H9 (cell line): ENCODE measurements at regions not wholly inside any gene's neighbourhood (a gene's known extent, or its start where the extent isn't known, plus 50 kb on each side); places are given as distances from the start of the nearest gene placed in this dataset.

Experiments
- DNase-seq: peaks from one replicate; pipeline ENCODE4 v3.0.0-alpha.2; 2017
- H2AFZ ChIP-seq: one replicate; pipeline ENCODE4 v1.6.1; 2013; ENCODE audit warnings: mild to moderate bottlenecking, low read length, control low read depth, moderate library complexity
- H2AK5ac ChIP-seq: 2 replicates; pipeline ENCODE4 v1.6.1; 2013; ENCODE audit warnings: low read length, control low read depth, mixed read lengths; ENCODE audit not compliant: insufficient read length
- H2BK120ac ChIP-seq: one replicate; pipeline ENCODE4 v1.6.1; 2013; ENCODE audit warnings: low read depth, mild to moderate bottlenecking, low read length, control low read depth, inconsistent platforms; ENCODE audit not compliant: poor library complexity, severe bottlenecking
- H2BK12ac ChIP-seq: 2 replicates; pipeline ENCODE4 v1.6.1; 2013; ENCODE audit warnings: low read length, control low read depth, mixed read lengths, low read depth; ENCODE audit not compliant: insufficient read length
- H2BK15ac ChIP-seq: 2 replicates; pipeline ENCODE4 v1.6.1; 2013; ENCODE audit warnings: low read depth, low read length, control low read depth
- H2BK20ac ChIP-seq: one replicate; pipeline ENCODE4 v1.6.1; 2013; ENCODE audit warnings: low read depth, mild to moderate bottlenecking, low read length, control low read depth, inconsistent platforms; ENCODE audit not compliant: poor library complexity, severe bottlenecking
- H2BK5ac ChIP-seq: 2 replicates; pipeline ENCODE4 v1.6.1; 2013; ENCODE audit warnings: low read length, control low read depth, mixed read lengths; ENCODE audit not compliant: insufficient read length
- H3K14ac ChIP-seq: 2 replicates; pipeline ENCODE4 v1.6.1; 2013; ENCODE audit warnings: low read length, control low read depth; ENCODE audit not compliant: insufficient read depth
- H3K18ac ChIP-seq: 2 replicates; pipeline ENCODE4 v1.6.1; 2013; ENCODE audit warnings: low read depth, mild to moderate bottlenecking, mixed read lengths, low read length, control low read depth; ENCODE audit not compliant: insufficient read length
- H3K23ac ChIP-seq: 2 replicates; pipeline ENCODE4 v1.6.1; 2013; ENCODE audit warnings: low read length, control low read depth, mixed read lengths, low read depth; ENCODE audit not compliant: insufficient read length
- H3K23me2 ChIP-seq: 2 replicates; pipeline ENCODE4 v1.6.1; 2013; ENCODE audit warnings: low read depth, mild to moderate bottlenecking, mixed read lengths, low read length, control low read depth; ENCODE audit not compliant: insufficient read length, poor library complexity, severe bottlenecking
- H3K27ac ChIP-seq: 2 replicates; pipeline ENCODE4 v1.5.1; 2013; ENCODE audit warnings: low read length, control low read depth, mixed read lengths, low read depth; ENCODE audit not compliant: insufficient read length
- H3K27me3 ChIP-seq: 2 replicates; pipeline ENCODE4 v1.6.1; 2013; ENCODE audit warnings: low read length, control low read depth, inconsistent platforms; ENCODE audit not compliant: insufficient read depth
- H3K4ac ChIP-seq: 2 replicates; pipeline ENCODE4 v1.6.1; 2013; ENCODE audit warnings: low read depth, mild to moderate bottlenecking, control low read depth, inconsistent platforms, low read length, moderate library complexity
- H3K4me1 ChIP-seq: 2 replicates; pipeline ENCODE4 v1.6.1; 2013; ENCODE audit warnings: low read length, control low read depth, inconsistent platforms; ENCODE audit not compliant: insufficient read depth
- H3K4me2 ChIP-seq: 2 replicates; pipeline ENCODE4 v1.6.1; 2013; ENCODE audit warnings: low read length, control low read depth, mixed read lengths; ENCODE audit not compliant: insufficient read length, insufficient read depth
- H3K56ac ChIP-seq: 2 replicates; pipeline ENCODE4 v1.6.1; 2013; ENCODE audit warnings: low read depth, mild to moderate bottlenecking, mixed read lengths, low read length, control low read depth; ENCODE audit not compliant: insufficient read length
- H3K79me1 ChIP-seq: 2 replicates; pipeline ENCODE4 v1.6.1; 2013; ENCODE audit warnings: low read depth, mild to moderate bottlenecking, moderate library complexity, low read length, control low read depth, inconsistent platforms; ENCODE audit not compliant: insufficient read depth, poor library complexity, severe bottlenecking
- H3K79me2 ChIP-seq: 2 replicates; pipeline ENCODE4 v1.6.1; 2013; ENCODE audit warnings: low read length, control low read depth, inconsistent platforms; ENCODE audit not compliant: insufficient read depth
- H3K9ac ChIP-seq: 2 replicates; pipeline ENCODE4 v1.6.1; 2013; ENCODE audit warnings: low read length, control low read depth, mixed read lengths; ENCODE audit not compliant: insufficient read length; ENCODE audit errors: extremely low read depth
- H3K9me3 ChIP-seq: one replicate; pipeline ENCODE4 v1.6.1; 2013; ENCODE audit warnings: low read depth, low read length, inconsistent platforms; ENCODE audit not compliant: control insufficient read depth
- H3T11ph ChIP-seq: one replicate; pipeline ENCODE4 v1.6.1; 2013; ENCODE audit warnings: mild to moderate bottlenecking, low read length, control low read depth, inconsistent platforms
- H4K20me1 ChIP-seq: one replicate; pipeline ENCODE4 v1.6.1; 2013; ENCODE audit not compliant: control insufficient read depth, insufficient read length, insufficient read depth
- H4K5ac ChIP-seq: 2 replicates; pipeline ENCODE4 v1.6.1; 2013; ENCODE audit warnings: low read depth, mild to moderate bottlenecking, mixed read lengths, low read length, control low read depth; ENCODE audit not compliant: insufficient read length
- H4K8ac ChIP-seq: replicated peaks from 2 replicates; pipeline ENCODE4 v1.6.1; 2013; ENCODE audit warnings: low read length, control low read depth, mixed read lengths, low read depth; ENCODE audit not compliant: insufficient read length
- H4K91ac ChIP-seq: 2 replicates; pipeline ENCODE4 v1.6.1; 2013; ENCODE audit warnings: low read depth, mild to moderate bottlenecking, moderate library complexity, mixed read lengths, low read length, control low read depth; ENCODE audit not compliant: insufficient read length
- H3K27ac Mint-ChIP-seq, 3 experiments: 2 replicates in 2 of 3; 3 replicates in 1 of 3; pipeline ENCODE4 v1.8.0; 2020 to 2021; ENCODE audit warnings: mixed read lengths in 3 of 3, mild to moderate bottlenecking in 1 of 3, moderate library complexity in 1 of 3
- H3K27me3 Mint-ChIP-seq: 2 replicates; pipeline ENCODE4 v1.8.0; 2021; ENCODE audit warnings: low read depth, mild to moderate bottlenecking, moderate library complexity, mixed read lengths
- H3K36me3 Mint-ChIP-seq, 3 experiments: 2 replicates in 2 of 3; 3 replicates in 1 of 3; pipeline ENCODE4 v1.8.0; 2020 to 2021; ENCODE audit warnings: low read depth in 3 of 3, mixed read lengths in 3 of 3; ENCODE audit not compliant: insufficient read depth in 1 of 3
- H3K4me1 Mint-ChIP-seq, 2 experiments: 2 replicates each; pipeline ENCODE4 v1.8.0; 2020; ENCODE audit warnings: mixed read lengths in 2 of 2
- H3K4me3 Mint-ChIP-seq, 2 experiments: 2 replicates in 1 of 2; 3 replicates in 1 of 2; pipeline ENCODE4 v1.8.0; 2020 to 2021; ENCODE audit warnings: mild to moderate bottlenecking in 2 of 2, mixed read lengths in 2 of 2, moderate library complexity in 1 of 2
- H3K9me3 Mint-ChIP-seq, 2 experiments: 2 replicates in 1 of 2; 3 replicates in 1 of 2; pipeline ENCODE4 v1.8.0; 2020; ENCODE audit warnings: mild to moderate bottlenecking in 2 of 2, mixed read lengths in 2 of 2, moderate library complexity in 1 of 2
- CTCF ChIP-seq: fragments of 200-600 bp; sonication (generic); conservative IDR thresholded peaks from 3 replicates; pipeline ENCODE4 v1.8.0; 2021; ENCODE audit warnings: antibody characterized with exemption, mild to moderate bottlenecking
- WGBS: extraction: QIAGEN DNeasy Blood & Tissue Kit; methylation state at CpG from one replicate; pipeline ENCODE4 v1.1.7; 2013; ENCODE audit warnings: missing lambda C conversion rate, low lambda C conversion rate, mixed read lengths; ENCODE audit not compliant: insufficient read length; ENCODE audit errors: extremely low coverage; 5-methylcytosine and 5-hydroxymethylcytosine counted together

- no peak overlapping the region for H2BK15ac ChIP-seq
- no peaks in the 10 kb centered on the region for H3K9me3 ChIP-seq
- no peak overlapping the region for H2BK20ac ChIP-seq
- no peaks in the 10 kb centered on the region for H3K23me2 ChIP-seq
- no peak overlapping the region for H3K27ac ChIP-seq
- no peaks in the 10 kb centered on the region for H4K20me1 ChIP-seq
- no peak overlapping the region for H3K18ac ChIP-seq
- no peak overlapping the region for H3K23ac ChIP-seq
- Mint-ChIP-seq H3K36me3 (no peaks in the 10 kb centered on the region), H3K27me3 (peaks cover 5% of the 10 kb centered on the region), H3K4me3 (no peak overlapping the region), H3K9me3 (no peaks in the 10 kb centered on the region), H3K4me1 (peaks cover 20 to 26% of the 10 kb centered on the region in 2 experiments), H3K27ac (no peak overlapping the region; a peak in 1 of 7 replicates)
- no peaks in the 10 kb centered on the region for H3K79me1 ChIP-seq
- WGBS: no CpG with 5 or more reads among the region's 6 CpGs
- no peaks in the 10 kb centered on the region for H3K27me3 ChIP-seq
- H2BK12ac ChIP-seq: no peak overlapping the region
- H2BK120ac ChIP-seq: no peak overlapping the region
- no peak overlapping the region for H3K9ac ChIP-seq
- H3K4me1 ChIP-seq: 0 out of 2 replicates have a peak, but pooled peaks cover 1% of the 10 kb centered on the region
- DNase-seq: no peak
- TF ChIP-seq CTCF: no peak
- H3K56ac ChIP-seq: no peak overlapping the region
- H3K4ac ChIP-seq: no peak overlapping the region
- no peak overlapping the region for H3T11ph ChIP-seq
- H2AFZ ChIP-seq: no peak overlapping the region
- H4K8ac ChIP-seq: no peak overlapping the region
- no peak overlapping the region for H2BK5ac ChIP-seq
- H4K91ac ChIP-seq: no peak overlapping the region
- no peak overlapping the region for H2AK5ac ChIP-seq
- no peak overlapping the region for H3K4me2 ChIP-seq
- no peak overlapping the region for H4K5ac ChIP-seq
- no peak overlapping the region for H3K14ac ChIP-seq
- H3K79me2 ChIP-seq: no peaks in the 10 kb centered on the region
These were observed 85.9 kb upstream of the RFX8 start for GRCh38 chr2:101560780-101561315.
